Activated naive CD4-positive, alpha-beta T cell treated with anti-CD3 and anti-CD28 coated beads, Interleukin-2, amount 50 U/mL, for 24 hours (primary cell): ENCODE measurements at regions not wholly inside any gene's neighbourhood (a gene's known extent, or its start where the extent isn't known, plus 50 kb on each side); places are given as distances from the start of the nearest gene placed in this dataset.
"Not testable (repeated sequence)": the region's sequence is repeated elsewhere in the genome, so short reads cannot be mapped to it uniquely, and the experiment has no call there.

Experiments used
- H3K27ac Mint-ChIP-seq: one replicate; pipeline ENCODE4 v1.8.0; 2021; ENCODE audit warnings: mild to moderate bottlenecking, mixed read lengths
- H3K27me3 Mint-ChIP-seq: one replicate; pipeline ENCODE4 v1.8.0; 2021; ENCODE audit warnings: mixed read lengths
- H3K36me3 Mint-ChIP-seq: one replicate; pipeline ENCODE4 v1.8.0; 2021; ENCODE audit warnings: mixed read lengths
- H3K4me1 Mint-ChIP-seq: one replicate; pipeline ENCODE4 v1.8.0; 2021; ENCODE audit warnings: mixed read lengths
- H3K4me3 Mint-ChIP-seq: one replicate; pipeline ENCODE4 v1.8.0; 2021; ENCODE audit warnings: mild to moderate bottlenecking, mixed read lengths
- H3K9me3 Mint-ChIP-seq: one replicate; pipeline ENCODE4 v1.8.0; 2021; ENCODE audit warnings: mixed read lengths

DNA sequence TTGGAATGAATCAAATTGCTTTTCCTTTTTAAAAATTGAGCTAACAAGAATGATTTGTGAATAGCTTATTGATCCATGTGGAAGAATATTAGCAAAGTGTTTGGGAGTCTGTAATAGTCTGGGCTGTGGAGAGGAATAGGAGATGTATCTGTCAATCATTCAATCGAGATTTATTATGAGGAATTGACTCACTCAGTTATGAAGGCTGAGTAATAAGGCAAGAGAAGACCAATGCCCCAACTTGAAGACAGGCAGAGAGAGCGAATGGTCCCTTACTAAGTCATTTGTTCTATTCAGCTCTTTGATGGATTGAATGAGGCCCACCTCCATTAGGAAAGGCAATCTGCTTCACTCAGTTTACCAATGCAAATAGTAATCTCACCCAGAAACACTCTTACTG lies 403.0 kb downstream of the CD83 start:
- no peaks in the 10 kb centered on the region for H3K27me3 Mint-ChIP-seq
- no peaks in the 10 kb centered on the region for H3K4me1 Mint-ChIP-seq
- H3K9me3 Mint-ChIP-seq: no peaks in the 10 kb centered on the region
- H3K4me3 Mint-ChIP-seq: no peak overlapping the region
- H3K36me3 Mint-ChIP-seq: no peaks in the 10 kb centered on the region
- no peak overlapping the region for H3K27ac Mint-ChIP-seq

DNA sequence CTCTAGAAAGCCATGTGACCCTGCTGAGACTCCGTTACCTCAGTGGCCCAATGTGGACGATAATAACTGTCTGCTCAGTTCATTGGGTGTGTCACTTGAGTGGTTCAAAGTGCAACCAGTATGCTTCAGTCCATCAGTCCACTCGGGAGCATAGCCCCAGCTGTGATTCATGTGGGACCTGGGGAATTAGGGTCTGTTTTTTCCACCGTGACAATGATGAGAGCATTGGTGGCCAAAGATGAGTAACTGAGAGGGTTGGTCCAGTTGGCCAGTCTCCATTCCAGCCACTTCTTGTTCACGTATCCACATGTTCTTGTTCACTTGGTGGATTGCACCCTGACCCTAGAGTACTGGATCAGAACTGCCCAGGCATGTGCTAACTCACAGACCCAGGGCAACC lies 403.6 kb downstream of the CD83 start:
- H3K4me3 Mint-ChIP-seq: no peak overlapping the region
- no peak overlapping the region for H3K27ac Mint-ChIP-seq
- no peaks in the 10 kb centered on the region for H3K36me3 Mint-ChIP-seq
- H3K27me3 Mint-ChIP-seq: no peaks in the 10 kb centered on the region
- H3K4me1 Mint-ChIP-seq: no peaks in the 10 kb centered on the region
- H3K9me3 Mint-ChIP-seq: no peaks in the 10 kb centered on the region

- H3K4me3 Mint-ChIP-seq, H3K27me3 Mint-ChIP-seq, H3K27ac Mint-ChIP-seq, H3K36me3 Mint-ChIP-seq, H3K4me1 Mint-ChIP-seq, H3K9me3 Mint-ChIP-seq: not testable (repeated sequence)
Observed at GRCh38 chr6:14521861-14522260, 404.3 kb downstream of the CD83 start.

GRCh38 chr6:14524319-14524718 lies 406.7 kb downstream of the CD83 start:
- H3K27me3 Mint-ChIP-seq: no peaks in the 10 kb centered on the region
- H3K4me3 Mint-ChIP-seq: no peak overlapping the region
- no peak overlapping the region for H3K27ac Mint-ChIP-seq
- peaks cover 6% of the 10 kb centered on the region for H3K36me3 Mint-ChIP-seq
- H3K9me3 Mint-ChIP-seq: peaks cover 10% of the 10 kb centered on the region
- no peaks in the 10 kb centered on the region for H3K4me1 Mint-ChIP-seq

DNA sequence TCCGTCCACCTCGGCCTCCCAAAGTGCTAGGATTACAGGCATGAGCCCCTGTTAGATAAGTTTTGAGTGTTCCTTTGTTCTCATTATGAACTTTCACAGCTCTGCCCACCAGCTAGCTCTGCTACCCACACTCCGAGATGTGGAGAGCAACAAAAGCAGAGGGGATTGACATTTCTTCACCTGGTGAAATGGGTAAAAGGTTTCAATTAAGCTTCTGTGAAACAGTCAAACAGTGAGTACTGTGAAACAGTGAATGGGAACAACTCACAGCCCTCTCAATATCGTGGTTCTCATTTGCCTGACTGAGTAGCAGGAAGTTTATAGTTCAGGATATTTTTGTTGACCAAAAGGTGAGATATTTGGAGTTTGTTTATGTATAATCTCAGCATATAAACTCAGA lies 412.8 kb downstream of the CD83 start:
- H3K4me3 Mint-ChIP-seq: no peak overlapping the region
- peaks cover 10% of the 10 kb centered on the region for H3K9me3 Mint-ChIP-seq
- H3K4me1 Mint-ChIP-seq: peaks cover 4% of the 10 kb centered on the region
- peaks cover 6% of the 10 kb centered on the region for H3K36me3 Mint-ChIP-seq
- no peaks in the 10 kb centered on the region for H3K27me3 Mint-ChIP-seq
- no peak overlapping the region for H3K27ac Mint-ChIP-seq

DNA sequence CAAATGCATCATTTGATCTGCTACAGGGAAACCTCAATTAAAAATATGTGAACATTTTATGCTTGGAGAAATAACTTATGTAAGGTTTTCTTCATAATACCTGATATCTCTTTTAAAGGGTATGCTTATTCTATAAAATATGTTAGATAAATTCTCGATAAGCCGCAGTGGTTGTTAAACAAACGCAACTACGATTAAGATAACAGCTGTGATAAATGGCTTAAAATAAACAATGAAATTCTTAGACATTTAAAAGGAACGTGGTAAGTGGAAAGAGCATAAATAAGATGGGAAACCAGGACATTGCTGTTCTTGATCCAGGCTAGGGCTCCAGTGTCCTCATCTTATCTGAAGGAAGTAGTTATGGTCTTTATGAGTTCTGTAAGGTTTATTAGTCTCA lies 415.9 kb downstream of the CD83 start:
- H3K4me1 Mint-ChIP-seq: peaks cover 4% of the 10 kb centered on the region
- H3K36me3 Mint-ChIP-seq: no peaks in the 10 kb centered on the region
- H3K9me3 Mint-ChIP-seq: no peaks in the 10 kb centered on the region
- H3K27me3 Mint-ChIP-seq: no peaks in the 10 kb centered on the region
- no peak overlapping the region for H3K27ac Mint-ChIP-seq
- no peak overlapping the region for H3K4me3 Mint-ChIP-seq

DNA sequence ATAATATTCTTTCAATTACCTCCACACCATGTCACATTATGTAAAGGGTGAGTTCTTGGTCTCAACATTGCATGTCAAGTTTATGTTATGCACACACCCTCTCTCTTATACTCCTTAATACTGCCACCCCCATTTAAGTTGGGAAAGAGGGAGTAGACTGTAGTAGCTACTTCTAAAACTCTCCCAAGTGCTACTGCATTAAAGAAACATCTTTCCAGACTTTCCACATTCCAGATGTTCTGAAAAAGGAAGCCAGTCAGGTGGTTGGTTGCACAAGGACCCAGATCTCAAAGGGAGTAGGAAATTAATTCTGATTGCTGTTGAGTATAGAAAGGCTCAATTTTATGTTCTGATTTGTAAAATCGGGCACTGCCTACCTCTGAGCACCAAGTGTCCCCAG lies 419.5 kb downstream of the CD83 start:
- H3K36me3 Mint-ChIP-seq: no peaks in the 10 kb centered on the region
- peaks cover 15% of the 10 kb centered on the region for H3K4me1 Mint-ChIP-seq
- H3K27ac Mint-ChIP-seq: no peak overlapping the region
- no peak overlapping the region for H3K4me3 Mint-ChIP-seq
- no peaks in the 10 kb centered on the region for H3K27me3 Mint-ChIP-seq
- no peaks in the 10 kb centered on the region for H3K9me3 Mint-ChIP-seq

DNA sequence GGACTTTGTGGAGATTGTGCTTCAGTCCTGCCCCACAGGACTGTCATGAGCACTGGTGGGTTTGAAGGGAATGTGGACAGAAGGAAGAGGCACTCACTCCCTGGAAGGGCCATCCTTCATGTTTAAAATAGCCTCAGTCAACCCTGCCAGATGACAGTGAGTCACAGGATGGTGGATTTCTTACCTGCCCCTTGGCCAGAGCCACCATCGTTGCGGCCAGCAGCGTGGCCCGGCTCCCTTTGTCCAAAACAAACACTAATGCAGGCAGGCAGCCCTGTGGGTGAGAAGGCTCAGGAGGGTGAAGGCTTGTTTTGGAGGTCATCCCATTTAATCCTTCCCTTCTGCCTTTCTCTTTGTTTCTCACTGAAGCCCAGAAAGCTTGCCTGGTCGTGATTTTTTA lies 422.7 kb downstream of the CD83 start:
- H3K27ac Mint-ChIP-seq: no peak overlapping the region

DNA sequence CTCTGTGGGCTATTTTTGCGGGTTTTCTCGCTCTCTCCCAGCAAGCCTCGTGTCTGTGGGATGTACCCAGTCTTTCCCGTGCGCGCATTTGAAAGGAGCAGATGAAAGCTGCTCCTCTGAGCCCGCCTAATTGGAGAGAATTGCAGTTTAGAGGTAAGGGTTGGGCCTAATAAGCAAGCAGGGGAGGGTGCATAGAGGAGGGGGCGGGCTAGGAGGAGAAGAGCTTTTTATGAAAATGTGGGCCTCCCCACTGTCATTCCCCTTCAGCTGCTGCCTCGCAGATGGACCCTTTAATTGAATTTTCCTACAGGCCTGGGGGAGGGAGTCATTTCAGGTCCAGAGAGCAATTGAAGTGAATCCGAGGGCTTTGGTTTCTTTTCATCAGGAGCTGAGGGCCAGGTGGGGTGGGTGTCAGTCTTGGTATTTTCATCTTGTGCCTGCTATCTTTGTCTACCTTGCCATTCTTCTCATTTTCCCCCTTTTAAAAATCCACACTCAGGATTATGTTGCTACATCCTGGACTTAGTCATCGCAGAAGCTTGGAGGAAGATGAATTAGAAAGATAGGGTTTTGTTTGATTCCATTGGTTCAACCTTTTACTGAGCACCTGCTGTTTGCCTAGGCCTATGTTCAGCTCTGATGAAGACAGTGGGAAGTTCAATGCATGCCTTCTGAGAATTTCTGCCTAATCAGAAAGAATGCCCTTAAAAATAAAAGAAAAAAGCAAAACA lies 423.4 kb downstream of the CD83 start:
- H3K27ac Mint-ChIP-seq: no peak overlapping the region
- H3K27me3 Mint-ChIP-seq: no peaks in the 10 kb centered on the region
- peaks cover 29% of the 10 kb centered on the region for H3K4me1 Mint-ChIP-seq

More for the DNA sequence above, 422.7 kb downstream of the CD83 start:
- Mint-ChIP-seq H3K4me1 (peaks cover 29% of the 10 kb centered on the region), H3K4me3 (no peak overlapping the region), H3K27me3 (no peaks in the 10 kb centered on the region), H3K9me3 (no peaks in the 10 kb centered on the region), H3K36me3 (no peaks in the 10 kb centered on the region)

DNA sequence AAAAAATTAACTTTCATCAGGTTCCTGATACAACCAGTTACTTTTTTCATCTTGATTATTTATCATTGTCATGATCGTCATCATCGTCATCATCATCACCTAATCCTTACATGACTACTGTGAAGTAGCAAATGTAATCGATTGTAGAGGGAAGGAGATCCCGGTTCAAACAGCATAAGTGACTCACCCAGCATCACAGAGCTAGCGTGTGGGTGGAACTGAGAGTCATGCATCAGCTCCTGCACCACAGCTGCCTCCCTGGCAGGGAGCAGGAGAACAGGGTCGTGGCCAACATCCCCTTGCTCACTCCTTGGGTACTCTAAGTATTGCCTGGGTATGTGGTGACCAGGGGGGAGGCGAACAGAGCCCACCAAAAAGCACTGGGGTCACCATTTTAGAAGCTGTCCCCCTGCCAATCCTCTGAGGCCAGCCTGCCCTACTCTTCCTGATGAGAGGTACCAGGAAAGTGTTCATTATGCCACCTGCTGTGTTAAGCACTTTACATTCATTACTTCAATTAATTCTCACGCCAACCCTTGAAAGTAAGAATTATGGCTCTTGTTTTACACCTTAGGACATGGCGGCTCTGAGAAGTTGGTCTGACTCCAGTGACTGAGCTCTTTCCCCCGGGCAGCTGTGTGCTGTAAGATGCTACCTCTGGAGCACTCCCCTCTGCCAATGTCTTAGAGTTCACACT lies 425.2 kb downstream of the CD83 start:
- peak overlapping the region; percentile 79 for H3K27ac Mint-ChIP-seq
- H3K9me3 Mint-ChIP-seq: no peaks in the 10 kb centered on the region
- H3K27me3 Mint-ChIP-seq: no peaks in the 10 kb centered on the region
- no peaks in the 10 kb centered on the region for H3K36me3 Mint-ChIP-seq
- H3K4me3 Mint-ChIP-seq: peak overlapping the region; percentile 31
- H3K4me1 Mint-ChIP-seq: peaks cover 29% of the 10 kb centered on the region

More for the DNA sequence above, 423.4 kb downstream of the CD83 start:
- H3K9me3 Mint-ChIP-seq: no peaks in the 10 kb centered on the region
- H3K4me3 Mint-ChIP-seq: no peak overlapping the region
- H3K36me3 Mint-ChIP-seq: no peaks in the 10 kb centered on the region

DNA sequence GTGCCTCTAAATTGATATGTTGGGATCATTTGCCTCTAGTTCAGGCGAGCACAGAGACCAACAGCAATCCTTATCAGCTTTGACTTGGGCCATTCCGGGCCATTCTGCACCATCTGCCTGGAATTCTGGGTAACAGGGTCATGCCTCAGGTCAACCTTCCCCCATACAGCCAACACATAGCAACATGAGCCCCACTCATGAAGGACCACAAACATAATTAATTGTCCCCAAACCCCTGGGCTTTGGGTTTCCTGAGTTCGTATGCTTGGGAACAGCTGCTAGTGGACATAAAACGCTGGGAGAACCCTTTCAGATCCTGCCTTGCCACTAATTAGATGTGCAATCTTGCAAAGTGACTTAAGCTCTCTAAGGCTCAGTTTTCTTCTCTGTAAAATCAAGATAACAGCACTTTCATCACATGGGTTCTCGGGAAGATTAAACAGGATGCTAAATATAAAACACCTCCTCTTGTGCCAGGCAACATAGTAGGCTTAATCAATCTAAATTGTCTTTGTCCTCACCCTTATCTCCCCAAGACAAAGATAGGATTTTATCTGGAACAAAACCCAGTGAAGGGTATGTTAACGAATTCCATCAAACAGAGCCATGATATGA lies 426.5 kb downstream of the CD83 start:
- no peaks in the 10 kb centered on the region for H3K36me3 Mint-ChIP-seq
- H3K27ac Mint-ChIP-seq: no peak overlapping the region
- no peaks in the 10 kb centered on the region for H3K27me3 Mint-ChIP-seq
- H3K9me3 Mint-ChIP-seq: no peaks in the 10 kb centered on the region
- peaks cover 29% of the 10 kb centered on the region for H3K4me1 Mint-ChIP-seq
- no peak overlapping the region for H3K4me3 Mint-ChIP-seq

- Mint-ChIP-seq H3K4me3 (no peak overlapping the region), H3K9me3 (no peaks in the 10 kb centered on the region)
Observed at GRCh38 chr6:14544666-14545065, 427.1 kb downstream of the CD83 start.

GRCh38 chr6:14545496-14545895 lies 427.9 kb downstream of the CD83 start:
- no peaks in the 10 kb centered on the region for H3K27me3 Mint-ChIP-seq
- no peak overlapping the region for H3K4me3 Mint-ChIP-seq
- H3K36me3 Mint-ChIP-seq: no peaks in the 10 kb centered on the region
- no peak overlapping the region for H3K27ac Mint-ChIP-seq
- H3K4me1 Mint-ChIP-seq: peaks cover 29% of the 10 kb centered on the region
- no peaks in the 10 kb centered on the region for H3K9me3 Mint-ChIP-seq

More at GRCh38 chr6:14544666-14545065, 427.1 kb downstream of the CD83 start:
- Mint-ChIP-seq H3K27ac (no peak overlapping the region), H3K4me1 (peaks cover 29% of the 10 kb centered on the region), H3K27me3 (no peaks in the 10 kb centered on the region), H3K36me3 (no peaks in the 10 kb centered on the region)

GRCh38 chr6:14546036-14546435 lies 428.5 kb downstream of the CD83 start:
- H3K27me3 Mint-ChIP-seq: no peaks in the 10 kb centered on the region
- no peak overlapping the region for H3K27ac Mint-ChIP-seq
- H3K9me3 Mint-ChIP-seq: no peaks in the 10 kb centered on the region
- H3K36me3 Mint-ChIP-seq: no peaks in the 10 kb centered on the region
- H3K4me1 Mint-ChIP-seq: peaks cover 29% of the 10 kb centered on the region
- H3K4me3 Mint-ChIP-seq: no peak overlapping the region

- H3K27ac Mint-ChIP-seq: no peak overlapping the region
- H3K4me3 Mint-ChIP-seq: no peak overlapping the region
- H3K36me3 Mint-ChIP-seq: no peaks in the 10 kb centered on the region
Observed at GRCh38 chr6:14547284-14547998, 429.9 kb downstream of the CD83 start.

More at GRCh38 chr6:14547284-14547998, 429.9 kb downstream of the CD83 start:
- Mint-ChIP-seq H3K27me3 (no peaks in the 10 kb centered on the region), H3K4me1 (peaks cover 15% of the 10 kb centered on the region), H3K9me3 (no peaks in the 10 kb centered on the region)
